Epidermal melanocyte (primary cell): ENCODE measurements at regions not wholly inside any gene's neighbourhood (a gene's known extent, or its start where the extent isn't known, plus 50 kb on each side); places are given as distances from the start of the nearest gene placed in this dataset.

ENCODE experiments used
- DNase-seq: peaks from one replicate; pipeline ENCODE4 v3.0.0; 2011; ENCODE audit warnings: low spot score; ENCODE audit not compliant: insufficient read length

DNA sequence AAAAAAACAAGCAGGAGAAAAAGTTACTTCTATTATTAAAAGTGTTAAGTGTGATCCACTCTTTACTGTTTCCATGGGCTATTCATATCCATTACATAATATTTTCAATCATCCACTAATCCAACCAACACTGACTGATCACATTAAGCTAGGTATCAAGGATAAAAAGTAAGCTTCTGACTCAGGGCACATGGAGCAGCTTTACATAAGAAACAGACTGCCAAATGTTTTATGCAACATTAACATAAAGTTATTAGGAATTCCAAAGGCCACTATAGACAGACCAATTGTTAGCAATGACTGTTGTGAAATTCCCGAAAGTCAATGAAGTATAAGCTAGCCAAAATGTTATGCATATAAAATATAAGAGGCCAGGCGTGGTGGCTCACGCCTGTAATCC, 277.6 kb downstream of the ZEB2 start:
- DNase-seq: no peak

DNA sequence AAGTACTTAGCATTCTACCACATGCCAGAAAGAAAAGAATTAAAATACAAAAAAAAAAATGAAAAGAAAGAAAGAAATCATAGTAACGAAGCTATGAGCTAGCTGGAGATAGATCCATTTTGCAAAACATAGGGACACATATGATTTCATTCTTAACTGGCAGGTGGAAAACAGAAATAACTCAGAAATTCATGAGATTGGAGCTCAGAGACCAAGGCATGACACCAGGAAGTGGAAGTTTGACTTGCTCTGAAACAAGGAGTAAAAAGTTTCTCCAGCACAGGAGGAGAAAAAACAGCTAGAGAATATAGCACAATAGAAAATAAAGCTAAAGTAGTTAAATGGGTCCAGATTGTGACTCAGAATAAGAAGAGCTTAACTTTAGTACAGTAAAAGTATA, 278.1 kb downstream of the ZEB2 start:
- no peak for DNase-seq

DNA sequence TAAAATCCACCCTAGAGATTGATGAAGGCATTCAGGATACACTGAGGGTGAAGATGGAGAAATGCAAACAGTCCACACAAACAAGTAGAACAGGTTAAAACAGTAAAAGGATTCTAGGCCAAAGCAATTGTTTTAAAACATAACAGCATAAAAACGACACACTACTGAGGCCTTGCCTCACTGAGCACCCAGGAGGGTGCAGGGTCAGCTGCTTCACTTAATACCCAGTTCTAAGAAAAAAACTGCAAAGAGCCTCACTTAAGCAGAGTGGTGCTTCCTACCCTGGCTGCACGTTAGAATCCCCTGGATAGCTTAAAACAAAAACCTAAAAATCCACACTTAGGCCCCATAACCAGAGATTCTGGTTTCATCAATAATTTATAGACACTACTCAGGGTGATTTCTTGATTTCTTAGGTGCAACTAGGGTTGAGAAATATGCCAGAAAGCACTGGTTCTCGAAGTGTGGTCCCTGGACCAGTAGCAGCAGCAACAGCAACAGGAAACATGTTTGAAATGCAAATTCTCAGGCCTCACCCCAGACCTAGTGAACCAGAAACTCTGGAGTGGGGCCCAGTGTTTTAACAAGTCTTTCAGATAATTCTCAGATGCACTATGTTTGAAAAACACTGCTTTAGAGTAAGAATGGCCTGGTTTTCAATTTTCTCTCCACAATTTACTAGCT, 279.1 kb downstream of the ZEB2 start:
- no peak for DNase-seq

DNA sequence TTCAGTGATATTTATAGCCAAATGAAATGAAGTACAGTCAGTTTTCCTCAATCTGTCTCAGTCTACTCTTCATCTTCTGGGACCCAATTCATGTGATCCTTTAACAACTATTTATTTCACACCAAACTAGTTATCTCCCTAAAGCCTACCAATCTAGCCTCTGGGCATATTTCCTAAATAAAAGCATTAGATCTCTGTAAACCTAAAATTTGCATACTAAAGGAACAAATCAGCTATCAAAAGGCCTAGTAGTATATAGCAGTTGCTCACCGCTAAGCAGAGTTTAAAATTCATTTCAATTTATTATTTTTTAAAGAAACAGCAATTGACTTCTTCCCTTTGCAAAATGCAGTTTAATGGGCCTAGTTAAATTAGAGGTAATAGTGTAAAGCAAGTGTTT, 280.2 kb downstream of the ZEB2 start:
- no peak for DNase-seq

DNA sequence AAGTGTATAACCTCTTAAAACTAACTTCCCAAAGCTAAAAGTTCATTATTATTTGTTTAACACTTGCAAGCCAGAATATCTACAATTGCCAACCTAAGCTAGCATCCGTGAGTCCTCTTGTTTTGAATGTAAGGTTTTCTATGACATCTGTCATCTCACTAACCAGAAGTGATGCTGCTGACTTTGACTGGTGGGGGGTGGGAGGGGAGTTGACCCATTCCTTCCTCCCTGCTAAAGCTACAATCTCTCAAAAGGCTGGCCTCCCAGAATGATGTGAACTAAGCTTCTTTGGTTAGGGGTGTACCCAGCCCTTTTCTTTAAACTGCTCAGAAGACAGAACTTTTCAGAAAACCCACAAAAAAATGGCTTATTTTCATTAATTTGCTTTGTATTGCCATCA, 280.6 kb downstream of the ZEB2 start:
- DNase-seq: no peak

DNA sequence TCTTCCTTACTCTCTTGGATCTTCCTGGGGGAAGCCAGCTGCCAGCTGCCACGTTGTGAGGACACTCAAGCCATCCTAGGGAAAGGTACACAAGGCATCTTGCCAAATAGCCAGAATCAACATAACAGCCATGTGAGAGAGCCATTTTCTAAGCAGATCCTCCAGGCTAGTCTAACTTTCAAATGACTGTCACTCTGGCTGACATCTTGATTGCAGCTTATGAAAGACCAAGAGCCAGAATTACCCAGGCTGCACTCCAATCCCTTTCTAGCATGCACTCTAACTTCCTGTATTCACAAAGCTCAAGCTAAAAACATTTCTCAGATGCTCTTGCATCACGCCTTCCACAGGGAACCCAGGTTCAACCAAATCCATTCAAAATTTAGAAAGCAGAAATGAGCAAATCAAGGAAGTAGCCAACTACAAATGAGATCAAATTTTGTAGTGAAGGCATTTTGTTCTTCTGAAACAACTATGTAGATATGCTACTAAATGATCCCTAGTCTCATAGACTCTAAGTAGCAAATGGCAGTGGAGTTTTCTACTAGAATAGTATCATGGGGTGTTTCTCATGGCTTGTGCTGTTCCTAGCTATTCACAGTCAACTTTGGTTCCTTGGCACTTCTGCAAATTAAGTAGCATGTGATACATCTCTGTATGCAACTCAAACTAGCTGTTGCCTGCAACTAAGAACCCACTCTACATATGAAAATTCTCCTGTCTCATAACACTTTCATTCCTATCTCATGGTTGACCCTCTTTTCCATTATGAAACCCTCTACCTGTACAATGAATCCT, 281.9 kb downstream of the ZEB2 start:
- no peak for DNase-seq

DNA sequence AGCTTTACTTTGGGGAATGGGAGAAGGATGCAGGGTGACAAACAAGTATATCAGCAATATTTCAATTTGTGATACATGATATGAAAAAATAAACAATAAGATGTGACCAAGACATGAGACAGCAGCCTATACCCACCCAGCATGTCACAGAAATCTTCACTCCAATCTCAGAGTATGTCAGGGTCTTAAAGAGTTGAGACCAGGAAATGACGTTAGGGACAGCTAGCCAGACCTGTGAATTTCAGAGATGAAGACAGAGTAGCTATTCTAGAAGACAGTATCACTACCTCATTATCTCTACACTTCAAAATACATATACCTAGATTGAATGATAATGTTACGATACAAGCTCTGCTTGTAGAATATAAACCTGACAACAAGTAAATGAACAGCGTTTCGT, 282.8 kb downstream of the ZEB2 start:
- DNase-seq: no peak

DNA sequence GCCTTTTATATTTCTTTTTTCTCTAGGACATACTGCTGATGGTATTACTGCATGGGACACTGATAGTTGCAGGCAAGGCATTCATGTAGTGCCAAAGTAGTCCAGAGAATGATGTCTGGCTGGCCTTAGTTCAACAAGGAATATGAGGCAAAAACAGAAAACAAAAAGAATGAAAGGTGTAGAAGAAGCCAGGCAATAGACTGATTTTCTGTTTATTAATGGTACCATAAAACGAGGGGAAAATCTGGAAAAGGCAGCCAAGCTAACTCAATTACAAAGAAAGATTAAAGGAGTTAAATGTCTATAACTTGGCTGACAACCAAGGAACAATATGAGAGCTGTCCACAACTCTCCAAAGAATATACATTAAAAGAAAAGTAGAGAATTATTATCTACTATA, 284.9 kb downstream of the ZEB2 start:
- DNase-seq: no peak

DNA sequence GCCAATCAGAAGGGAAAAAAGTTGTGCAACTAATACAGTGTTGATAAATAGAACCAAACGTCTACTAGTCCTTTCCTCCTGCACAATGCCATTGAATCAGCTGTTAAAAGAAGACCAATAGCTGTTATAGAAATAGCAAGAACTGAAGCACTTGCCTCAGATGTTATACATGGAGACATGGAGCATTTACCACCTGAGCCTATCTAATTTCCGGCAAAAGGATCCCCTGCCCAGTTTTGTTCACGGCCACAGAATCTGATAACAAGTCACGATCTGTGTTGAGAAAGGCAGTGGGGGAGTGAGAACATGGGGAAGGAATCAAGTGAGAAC, 285.4 kb downstream of the ZEB2 start:
- DNase-seq: no peak

DNA sequence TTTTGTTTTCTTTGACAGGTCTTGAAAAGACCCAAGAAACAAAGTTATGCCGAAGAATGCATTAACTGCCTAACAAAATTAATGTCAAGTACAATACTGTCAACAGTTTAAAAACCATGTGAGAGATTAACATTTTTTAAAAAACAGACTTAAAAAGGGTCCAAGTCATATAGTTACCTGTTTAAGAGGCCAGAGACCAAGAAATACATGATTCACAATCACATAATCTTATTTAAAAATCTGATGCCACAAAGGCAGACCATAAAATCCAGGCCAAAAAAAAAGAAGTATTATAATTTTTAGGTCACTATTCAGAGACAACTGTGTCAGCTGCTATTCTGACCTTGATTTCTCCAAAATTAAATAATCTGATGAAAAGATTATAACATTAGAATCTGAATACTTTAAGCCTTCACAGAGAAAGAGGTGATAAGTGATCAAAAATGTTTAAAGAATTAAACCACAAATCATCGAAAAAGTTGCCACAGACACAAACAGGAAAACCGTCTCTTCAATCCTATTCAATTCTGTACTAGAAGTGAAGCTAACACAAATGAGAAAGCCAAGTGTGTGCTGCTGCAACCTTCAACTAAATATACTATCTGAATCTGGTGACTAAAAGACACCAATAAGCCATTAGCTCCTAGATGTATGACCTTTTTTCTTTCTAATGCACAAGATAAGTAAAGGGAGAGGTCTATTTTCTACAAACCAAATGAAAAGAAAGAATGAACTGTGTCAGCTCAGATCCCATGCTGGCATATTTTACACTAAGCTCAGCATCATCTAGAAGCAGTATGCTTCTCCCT, 286.0 kb downstream of the ZEB2 start:
- DNase-seq: no peak

DNA sequence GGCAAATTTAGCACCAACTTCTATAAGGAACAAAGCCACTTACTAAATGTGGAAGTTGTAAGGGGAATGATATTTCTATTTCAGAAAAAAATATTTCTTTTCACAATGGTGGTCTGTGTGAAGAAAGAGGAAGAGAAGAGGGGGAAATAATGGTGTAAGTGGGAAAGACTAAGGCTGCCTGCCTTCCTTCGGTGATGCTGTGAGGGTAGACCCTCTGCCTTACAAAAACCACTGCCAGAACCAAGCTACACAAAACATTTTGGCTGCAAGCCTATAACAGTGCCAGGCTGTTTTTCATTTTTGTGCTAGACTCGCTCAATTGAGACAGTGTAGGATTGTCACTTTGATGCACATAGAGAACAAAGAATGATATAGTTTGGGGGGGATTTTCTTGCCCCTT, 286.6 kb downstream of the ZEB2 start:
- no peak for DNase-seq

DNA sequence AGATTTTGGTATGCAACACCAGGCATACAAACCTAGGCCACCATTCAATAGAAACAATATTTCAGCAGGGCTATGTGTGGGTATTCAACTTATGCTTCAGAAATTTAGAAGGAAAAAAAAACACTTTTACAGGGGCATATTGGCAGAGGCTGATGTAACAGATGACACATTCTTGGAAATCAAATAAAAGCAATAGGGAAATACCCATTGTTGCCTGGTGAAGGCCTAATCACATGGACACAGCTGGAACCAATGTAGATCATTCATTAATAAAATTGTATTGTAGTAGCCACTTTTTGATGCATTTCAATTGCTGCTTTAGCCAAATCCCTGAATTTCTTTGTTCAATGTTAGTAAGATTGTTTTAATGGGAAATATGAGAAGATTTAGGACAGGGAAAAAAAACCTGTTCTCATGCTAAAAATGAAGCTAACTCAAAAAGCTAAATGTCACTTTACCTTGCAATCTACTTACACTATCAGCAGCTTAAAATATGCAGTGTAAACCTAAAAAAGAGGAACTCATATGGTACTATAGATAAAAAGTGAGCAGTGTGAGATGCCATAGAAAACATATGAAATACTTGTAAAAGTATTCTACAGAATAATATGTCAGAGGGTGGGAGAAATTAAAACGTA, 289.4 kb downstream of the ZEB2 start:
- no peak for DNase-seq

DNA sequence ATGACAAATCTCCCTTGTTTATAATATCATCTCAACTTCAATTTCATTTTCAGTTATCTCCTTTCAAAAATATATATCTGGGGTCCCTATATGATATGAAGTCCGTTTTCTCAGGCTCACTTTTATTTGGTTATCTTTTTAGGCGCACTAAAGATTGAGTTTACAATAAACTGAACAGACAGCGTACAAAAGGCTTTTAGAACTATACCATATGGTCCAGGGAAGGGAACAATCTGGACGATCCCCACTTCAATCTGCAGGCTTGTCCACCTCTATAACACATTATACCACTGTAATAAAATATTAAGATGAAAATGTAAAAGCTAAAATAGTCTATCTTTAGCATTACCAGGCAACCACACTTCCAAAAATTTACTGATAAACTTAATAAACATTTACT, 289.9 kb downstream of the ZEB2 start:
- no peak for DNase-seq

DNA sequence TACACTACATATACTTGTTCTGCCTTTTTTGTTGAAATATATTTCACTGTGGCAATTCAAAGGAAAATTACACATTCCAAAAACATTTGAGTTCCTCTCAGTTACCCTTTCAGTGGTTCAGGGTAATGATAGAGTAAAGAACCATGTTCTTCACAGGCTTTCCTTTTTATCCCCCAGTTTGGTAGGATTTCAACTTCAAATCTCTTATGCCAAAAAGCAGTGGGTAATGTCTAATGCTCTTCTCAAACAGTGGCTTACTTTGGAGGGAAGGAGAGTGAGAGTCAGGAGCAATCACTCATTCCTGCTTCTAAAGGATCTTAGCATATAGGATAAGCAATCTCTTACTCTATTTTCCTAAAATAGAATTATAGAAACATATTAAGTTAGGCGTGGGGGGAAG, 290.6 kb downstream of the ZEB2 start:
- DNase-seq: no peak

DNA sequence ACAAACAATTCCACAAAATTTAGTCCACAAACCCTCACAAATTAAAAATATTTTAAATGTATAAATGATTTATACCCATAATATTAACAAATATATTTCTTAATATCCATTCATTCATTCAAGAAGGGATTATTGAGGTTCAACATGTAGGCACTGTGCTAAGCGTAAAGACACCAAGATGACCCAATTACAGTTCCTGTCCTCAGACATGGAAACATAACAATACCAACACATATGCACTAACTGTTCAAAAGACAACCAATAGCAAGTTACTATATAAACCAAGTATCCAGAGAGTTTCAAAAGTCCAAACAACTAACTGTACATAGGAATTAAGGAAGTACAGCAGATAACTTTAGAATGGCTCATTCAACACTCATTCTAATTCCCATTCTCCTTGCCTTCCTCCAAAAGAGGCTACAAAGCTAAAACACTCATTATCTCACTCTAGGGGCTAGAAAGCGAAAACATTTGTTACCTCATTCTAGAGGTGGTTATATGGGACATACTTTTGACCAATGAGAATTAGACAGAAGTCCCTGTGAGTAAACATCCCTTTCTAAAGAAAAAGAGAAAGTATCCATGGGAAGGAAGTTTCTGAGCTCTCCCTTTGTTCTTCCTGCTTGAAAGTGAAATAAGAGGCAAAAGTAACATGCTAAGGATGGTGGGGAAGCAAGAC, 292.4 kb downstream of the ZEB2 start:
- DNase-seq: no peak

DNA sequence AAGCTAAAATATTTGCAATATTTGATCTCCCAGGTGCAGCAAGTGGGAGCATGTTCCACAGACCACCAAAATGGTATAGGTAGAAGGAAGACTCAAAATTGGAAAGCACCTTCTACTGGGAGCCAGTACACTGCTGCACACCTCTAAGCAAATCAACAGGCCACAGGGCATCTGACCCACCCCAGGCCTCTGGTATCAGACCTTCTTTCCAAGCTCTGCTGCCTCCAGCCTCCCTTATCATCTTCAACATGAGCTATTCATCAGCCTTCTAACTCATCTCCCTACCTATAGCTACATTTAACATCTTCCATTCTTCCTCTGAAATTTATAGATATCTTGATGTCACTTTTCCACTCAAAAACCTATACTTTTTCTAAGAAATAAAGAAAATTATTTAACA, 294.8 kb downstream of the ZEB2 start:
- no peak for DNase-seq

DNA sequence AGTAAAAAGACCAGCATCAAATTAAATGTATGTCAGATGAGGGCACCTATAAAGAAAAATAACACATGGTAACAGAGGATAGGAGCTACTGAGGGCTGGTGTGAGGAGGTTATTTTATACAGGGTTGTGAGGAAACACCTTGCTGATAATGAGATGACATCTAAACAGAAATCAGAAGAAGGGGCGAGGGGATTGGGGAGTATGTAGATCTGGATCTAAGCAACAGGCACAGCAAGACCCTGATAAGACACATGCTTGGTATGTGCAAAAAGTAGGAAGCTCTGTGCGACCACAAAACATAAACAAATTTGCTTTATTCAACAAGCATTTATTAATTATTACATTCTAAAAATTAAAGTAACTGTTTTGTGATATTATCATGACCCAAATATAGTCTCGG, 295.4 kb downstream of the ZEB2 start:
- no peak for DNase-seq

DNA sequence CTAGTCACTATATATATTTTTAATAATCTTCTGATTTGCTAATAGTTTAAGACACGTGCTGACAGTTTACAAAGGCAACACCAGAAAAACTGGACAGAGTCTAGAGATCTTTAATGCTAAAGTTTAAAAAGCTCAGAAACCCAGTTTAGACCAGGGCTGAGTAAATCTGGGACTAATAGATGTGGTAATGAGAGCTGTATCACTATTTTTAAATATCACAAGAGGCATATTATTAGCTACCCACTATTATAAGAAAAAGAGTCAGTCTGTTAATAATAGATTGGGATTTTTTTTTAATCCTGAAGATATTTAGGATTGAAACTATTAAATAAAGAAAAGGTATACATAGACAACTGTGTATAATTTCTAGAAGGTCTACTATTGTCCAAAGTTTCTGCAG, 299.9 kb downstream of the ZEB2 start:
- DNase-seq: no peak

DNA sequence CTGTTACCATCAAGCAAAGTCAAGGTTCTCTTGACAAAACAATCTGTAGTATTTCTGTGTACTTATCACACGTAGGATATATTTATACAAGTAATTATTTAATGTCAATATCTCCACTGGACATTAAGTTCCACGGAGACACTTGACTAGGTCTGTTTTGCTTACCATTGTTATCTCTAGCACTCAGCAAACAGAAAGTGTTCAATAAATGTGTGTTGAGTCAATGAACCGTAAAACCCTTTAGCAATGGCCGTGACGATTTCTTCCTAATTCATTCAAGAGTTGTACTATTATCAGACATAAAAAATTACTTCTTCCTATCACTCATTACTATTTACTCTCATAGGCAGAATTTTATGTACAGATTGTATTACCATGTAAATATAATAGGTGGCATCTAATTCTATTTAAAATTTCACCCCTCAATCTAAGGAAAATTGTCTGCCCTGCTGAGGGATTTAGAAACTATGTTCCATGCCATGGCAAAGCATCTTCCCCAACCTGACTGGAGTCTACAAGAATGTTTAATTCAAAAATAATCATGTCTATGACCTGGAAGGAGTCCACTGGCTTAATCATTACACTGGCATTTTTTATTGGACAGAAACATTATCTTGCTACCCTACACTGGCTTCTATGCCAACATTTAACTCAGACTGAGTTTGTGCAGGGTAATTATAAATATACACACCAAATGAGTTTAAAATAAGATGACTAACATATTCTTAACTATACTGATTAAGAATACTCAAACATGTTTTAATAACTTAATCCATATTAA, 301.9 kb downstream of the ZEB2 start:
- DNase-seq: no peak
